ENCODE measurements at regions not wholly inside any gene's neighbourhood (a gene's known extent, or its start where the extent isn't known, plus 50 kb on each side); places are given as distances from the start of the nearest gene placed in this dataset. TPM values are rescaled to one million over a fixed set of nuclear protein-coding genes. Genes with fewer than 3 reads are reported as not detected.
A peak's percentile ranks its signal among the peaks of the same experiment; 100 is the strongest.

DNA sequence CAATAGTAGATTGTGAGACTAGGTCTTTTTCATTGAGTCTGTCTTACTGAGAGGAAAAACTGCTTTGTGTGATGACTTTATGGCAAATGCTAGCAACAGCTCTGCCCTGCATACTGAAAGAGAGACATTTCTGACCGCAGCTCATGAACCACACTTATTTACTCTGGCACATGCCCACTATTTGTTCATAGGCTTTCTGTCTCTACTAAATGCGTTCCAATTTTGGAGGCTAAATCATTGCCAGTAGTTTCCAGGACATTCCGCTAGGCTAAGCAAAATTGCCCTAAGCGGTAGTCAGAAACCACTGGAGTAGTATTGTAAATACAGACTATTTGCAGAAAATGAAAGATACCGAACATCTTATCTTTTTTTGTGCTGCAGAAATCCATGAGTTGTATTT, 55.6 kb upstream of the DLX6 start:
- 24 to 42% methylated on average over 5 of the region's 5 CpGs for WGBS, 2 donors

DNA sequence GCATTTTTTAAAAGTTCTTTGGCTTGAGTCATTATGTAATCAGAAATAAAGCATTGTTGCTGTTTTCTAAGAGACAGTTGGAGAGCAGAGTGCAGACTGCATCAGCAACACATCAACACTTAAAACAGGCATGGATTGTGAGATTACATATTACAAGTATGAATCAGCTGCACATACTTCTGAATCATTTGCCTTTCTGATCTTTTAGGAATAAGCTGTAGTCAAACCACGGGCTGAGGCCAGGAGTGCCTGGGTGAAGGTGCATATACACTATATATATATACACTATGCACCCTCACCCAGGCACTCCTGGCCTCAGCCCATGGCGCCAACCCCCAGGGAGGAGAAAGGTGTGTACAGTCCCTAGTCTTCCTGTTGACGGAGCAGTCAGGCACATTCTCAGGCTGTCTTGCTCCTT, 52.4 kb upstream of the DLX6 start:
- no peaks in the 10 kb centered on the region for H3K36me3 ChIP-seq
- WGBS, 2 donors, result 57 to 67% methylated on average over 3 of the region's 3 CpGs
- no peak for TF ChIP-seq POLR2A (IDR thresholded peaks at IDR 0.05)
- no peak for TF ChIP-seq EP300 (IDR thresholded peaks at IDR 0.05)
- TF ChIP-seq, protein P1, sequence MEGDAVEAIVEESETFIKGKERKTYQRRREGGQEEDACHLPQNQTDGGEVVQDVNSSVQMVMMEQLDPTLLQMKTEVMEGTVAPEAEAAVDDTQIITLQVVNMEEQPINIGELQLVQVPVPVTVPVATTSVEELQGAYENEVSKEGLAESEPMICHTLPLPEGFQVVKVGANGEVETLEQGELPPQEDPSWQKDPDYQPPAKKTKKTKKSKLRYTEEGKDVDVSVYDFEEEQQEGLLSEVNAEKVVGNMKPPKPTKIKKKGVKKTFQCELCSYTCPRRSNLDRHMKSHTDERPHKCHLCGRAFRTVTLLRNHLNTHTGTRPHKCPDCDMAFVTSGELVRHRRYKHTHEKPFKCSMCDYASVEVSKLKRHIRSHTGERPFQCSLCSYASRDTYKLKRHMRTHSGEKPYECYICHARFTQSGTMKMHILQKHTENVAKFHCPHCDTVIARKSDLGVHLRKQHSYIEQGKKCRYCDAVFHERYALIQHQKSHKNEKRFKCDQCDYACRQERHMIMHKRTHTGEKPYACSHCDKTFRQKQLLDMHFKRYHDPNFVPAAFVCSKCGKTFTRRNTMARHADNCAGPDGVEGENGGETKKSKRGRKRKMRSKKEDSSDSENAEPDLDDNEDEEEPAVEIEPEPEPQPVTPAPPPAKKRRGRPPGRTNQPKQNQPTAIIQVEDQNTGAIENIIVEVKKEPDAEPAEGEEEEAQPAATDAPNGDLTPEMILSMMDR (IDR thresholded peaks at IDR 0.05), result no peak
- no peak overlapping the region for H3K4me3 ChIP-seq
- H3K9me3 ChIP-seq, result no peaks in the 10 kb centered on the region
- DNase-seq (ENCODE audit: low spot score in 2 of 2), result no peak
- no peak overlapping the region for H3K27ac ChIP-seq
- H3K4me1 ChIP-seq, result peaks cover 0 to 19% (median 5%) of the 10 kb centered on the region in 4 donors
- H3K27me3 ChIP-seq, result no peaks in the 10 kb centered on the region

More for the DNA sequence above, 55.6 kb upstream of the DLX6 start:
- H3K4me1 ChIP-seq, result peaks cover 0 to 28% (median 5%) of the 10 kb centered on the region in 4 donors
- no peaks in the 10 kb centered on the region for H3K27me3 ChIP-seq
- H3K27ac ChIP-seq, result peak overlapping the region in 2 of 4 donors; percentile 14 to 62
- peak in 1 of 2 donors; percentile 51 for DNase-seq (ENCODE audit: low spot score in 2 of 2)
- H3K9me3 ChIP-seq, result no peaks in the 10 kb centered on the region
- TF ChIP-seq, protein P1 (IDR thresholded peaks at IDR 0.05), result peak in 1 of 5 experiments; percentile 15
- TF ChIP-seq POLR2A (IDR thresholded peaks at IDR 0.05) (no peak), EP300 (IDR thresholded peaks at IDR 0.05) (peak in 1 of 2 donors; percentile 75)
- no peak overlapping the region for H3K4me3 ChIP-seq
- H3K36me3 ChIP-seq, result no peaks in the 10 kb centered on the region

DNA sequence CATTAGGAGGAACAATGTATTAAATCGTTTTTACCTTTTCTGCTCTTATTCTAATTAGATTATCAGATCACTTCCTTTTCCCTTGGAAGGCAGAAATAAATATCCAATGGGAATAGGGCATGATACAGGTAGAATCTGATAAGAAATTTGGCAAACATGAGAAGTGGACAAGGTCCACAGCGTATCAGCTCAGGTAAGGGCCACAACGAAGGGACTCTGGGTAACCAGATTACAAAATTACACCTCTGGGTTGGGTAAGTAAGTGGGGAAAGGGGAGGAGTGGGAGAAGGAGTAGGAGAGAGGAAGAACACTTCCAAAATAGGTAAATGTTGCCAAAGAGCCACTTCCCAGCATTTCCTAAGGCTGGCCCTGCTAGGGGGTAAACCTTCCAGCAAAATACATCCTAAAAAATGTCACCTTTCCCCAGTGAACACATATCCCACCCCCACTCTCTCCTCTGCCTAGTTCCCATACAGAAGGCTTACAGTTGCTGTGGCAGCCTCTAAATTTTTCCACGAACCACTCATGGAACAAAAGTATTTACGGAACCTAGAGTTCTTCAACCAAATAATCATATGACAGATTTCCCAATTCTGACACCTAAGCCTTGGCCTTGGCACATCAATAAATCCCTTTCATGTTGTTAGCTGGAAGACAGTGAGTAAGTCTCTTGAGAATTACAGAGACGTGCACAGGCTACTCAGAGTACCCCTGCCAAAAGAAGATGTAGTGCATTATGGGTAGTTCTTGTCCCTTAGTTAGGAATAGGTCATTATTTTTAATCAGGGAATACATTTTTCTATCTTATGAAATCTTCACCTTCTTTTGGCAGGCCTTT, 51.5 kb upstream of the DLX6 start:
- Histone ChIP-seq H3K4me3 (no peak overlapping the region), H3K27me3 (no peaks in the 10 kb centered on the region), H3K27ac (peak overlapping the region in 1 of 4 donors; percentile 15), H3K9me3 (no peaks in the 10 kb centered on the region), H3K4me1 (peaks cover 0 to 18% (median 5%) of the 10 kb centered on the region in 4 donors), H3K36me3 (no peaks in the 10 kb centered on the region)
- DNase-seq (ENCODE audit: low spot score in 2 of 2), result no peak
- TF ChIP-seq EP300 (IDR thresholded peaks at IDR 0.05), result peak in 1 of 2 donors; percentile 65
- no peak for TF ChIP-seq POLR2A (IDR thresholded peaks at IDR 0.05)
- TF ChIP-seq, protein P1 (IDR thresholded peaks at IDR 0.05), result no peak
- 74 to 80% methylated on average over 6 of the region's 6 CpGs for whole genome bisulfite sequencing, 2 donors

Small RNA genes lying in the stretch of these regions (small RNA-seq; reads per million reads assigned to genes)
- gene RN7SL252P, result not detected
